MM.1S (cell line): ENCODE measurements at regions not wholly inside any gene's neighbourhood (a gene's known extent, or its start where the extent isn't known, plus 50 kb on each side); places are given as distances from the start of the nearest gene placed in this dataset.

Experiments
- EZH2 ChIP-seq: fragments of 300-600 bp; sonication (generic); optimal IDR thresholded peaks from 2 replicates; pipeline ENCODE3; 2017; ENCODE audit warnings: low read depth, mild to moderate bottlenecking, antibody characterized with exemption, low read length, mixed read lengths
- EZH2phosphoT487 ChIP-seq: fragments of 300-600 bp; sonication (generic); IDR thresholded peaks from 2 replicates; pipeline ENCODE4 v1.6.1; 2018; ENCODE audit warnings: antibody characterized with exemption, low read length
- TF ChIP-seq, protein P1 (sequence below): fragments of 300-600 bp; sonication (generic); IDR thresholded peaks from 2 replicates; pipeline ENCODE4 v1.5.1; 2016; ENCODE audit warnings: antibody characterized with exemption, low read length, mixed read lengths

DNA sequence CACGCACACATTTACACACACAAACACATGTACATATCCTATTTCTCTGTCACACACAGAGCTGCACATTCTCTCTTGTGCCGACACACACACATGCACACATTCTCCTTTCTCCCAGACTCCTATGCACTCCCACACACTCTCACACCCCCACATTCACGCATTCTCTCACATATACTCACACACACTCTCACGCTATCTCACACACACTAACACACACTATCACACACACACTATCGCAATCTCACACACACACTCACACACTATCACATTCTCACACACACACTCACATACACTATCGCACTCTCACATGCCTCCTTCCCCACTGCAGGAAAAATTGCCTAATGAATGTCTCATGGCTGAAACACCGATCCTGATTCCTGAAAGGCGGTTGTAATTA, 450.7 kb downstream of the AACS start:
- TF ChIP-seq, protein P1, sequence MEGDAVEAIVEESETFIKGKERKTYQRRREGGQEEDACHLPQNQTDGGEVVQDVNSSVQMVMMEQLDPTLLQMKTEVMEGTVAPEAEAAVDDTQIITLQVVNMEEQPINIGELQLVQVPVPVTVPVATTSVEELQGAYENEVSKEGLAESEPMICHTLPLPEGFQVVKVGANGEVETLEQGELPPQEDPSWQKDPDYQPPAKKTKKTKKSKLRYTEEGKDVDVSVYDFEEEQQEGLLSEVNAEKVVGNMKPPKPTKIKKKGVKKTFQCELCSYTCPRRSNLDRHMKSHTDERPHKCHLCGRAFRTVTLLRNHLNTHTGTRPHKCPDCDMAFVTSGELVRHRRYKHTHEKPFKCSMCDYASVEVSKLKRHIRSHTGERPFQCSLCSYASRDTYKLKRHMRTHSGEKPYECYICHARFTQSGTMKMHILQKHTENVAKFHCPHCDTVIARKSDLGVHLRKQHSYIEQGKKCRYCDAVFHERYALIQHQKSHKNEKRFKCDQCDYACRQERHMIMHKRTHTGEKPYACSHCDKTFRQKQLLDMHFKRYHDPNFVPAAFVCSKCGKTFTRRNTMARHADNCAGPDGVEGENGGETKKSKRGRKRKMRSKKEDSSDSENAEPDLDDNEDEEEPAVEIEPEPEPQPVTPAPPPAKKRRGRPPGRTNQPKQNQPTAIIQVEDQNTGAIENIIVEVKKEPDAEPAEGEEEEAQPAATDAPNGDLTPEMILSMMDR: no peak
- TF ChIP-seq EZH2: no peak
- TF ChIP-seq EZH2phosphoT487: no peak
